ENCODE measurements at regions not wholly inside any gene's neighbourhood (a gene's known extent, or its start where the extent isn't known, plus 50 kb on each side); places are given as distances from the start of the nearest gene placed in this dataset.

- DNase-seq (ENCODE audit: low read depth) = no peak
- H3K4me3 ChIP-seq (ENCODE audit: low read length) = no peak overlapping the region
- TF ChIP-seq CTCF (IDR thresholded peaks at IDR 0.05; ENCODE audit: insufficient read depth, low read depth, low read length, missing control alignments) = no peak
These were observed 104.8 kb downstream of the ISOC1 start for GRCh38 chr5:129199308-129199707.

DNA sequence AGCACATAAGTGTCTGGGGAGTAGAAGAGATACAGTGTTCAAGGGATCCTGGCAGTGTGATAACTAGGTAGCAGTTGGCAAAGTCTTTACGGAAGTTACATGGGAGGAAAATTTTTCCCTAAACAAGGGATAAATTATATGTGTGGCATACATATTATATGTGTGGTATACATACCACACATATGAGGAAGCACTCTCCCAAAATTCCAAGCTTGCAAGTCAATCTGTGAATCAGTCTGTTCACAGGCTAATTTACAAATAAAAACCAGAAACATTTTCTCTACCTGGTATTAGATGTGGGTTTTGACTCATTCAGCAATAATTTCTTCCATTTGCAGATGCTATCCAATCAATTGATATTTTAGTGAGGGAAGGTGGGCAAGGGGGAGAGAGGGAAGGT is 110.0 kb downstream of the ISOC1 start:
- TF ChIP-seq CTCF (IDR thresholded peaks at IDR 0.05; ENCODE audit: insufficient read depth, low read depth, low read length, missing control alignments) = no peak
- H3K4me3 ChIP-seq (ENCODE audit: low read length) = no peak overlapping the region
- peak; percentile 27 for DNase-seq (ENCODE audit: low read depth)

DNA sequence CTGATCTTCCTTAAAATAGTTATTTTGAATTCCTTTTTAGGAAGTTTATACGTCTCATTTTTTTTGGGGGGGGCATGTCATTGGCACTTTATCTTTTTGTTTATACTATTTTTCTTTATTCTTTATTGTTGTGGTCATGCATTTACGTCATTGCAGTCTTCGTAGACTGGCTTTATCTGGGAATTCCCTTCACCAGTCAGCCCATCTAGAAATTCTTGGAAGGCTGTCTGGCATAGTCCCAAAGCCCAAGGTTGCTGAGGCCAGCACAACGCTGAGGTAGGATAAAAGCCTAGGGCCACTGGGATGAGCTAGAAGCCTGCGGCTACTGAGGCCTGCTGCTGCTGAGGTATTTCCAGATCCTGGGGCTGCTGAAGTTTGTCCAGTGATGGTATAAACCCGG is 121.5 kb downstream of the ISOC1 start:
- no peak for TF ChIP-seq CTCF (IDR thresholded peaks at IDR 0.05; ENCODE audit: insufficient read depth, low read depth, low read length, missing control alignments)
- no peak overlapping the region for H3K4me3 ChIP-seq (ENCODE audit: low read length)
- no peak for DNase-seq (ENCODE audit: low read depth)

DNA sequence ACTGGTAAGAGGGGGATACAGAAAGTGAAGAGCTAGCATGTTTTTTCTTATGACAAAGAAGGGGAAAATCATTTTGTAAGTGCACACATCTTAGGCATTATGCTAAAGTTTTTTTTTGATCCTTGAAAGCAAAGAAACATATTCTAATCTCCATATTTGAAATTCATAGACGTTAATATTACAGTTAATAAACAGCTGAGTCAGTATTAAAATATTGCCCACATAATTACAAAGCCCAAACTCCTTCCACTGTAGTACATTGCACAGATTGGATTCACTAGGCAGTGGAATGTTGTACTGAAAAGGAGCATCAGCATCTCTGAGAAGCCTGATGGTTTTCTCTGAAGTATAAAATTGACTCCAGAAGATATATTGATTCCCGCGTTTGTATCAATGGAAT is 122.6 kb downstream of the ISOC1 start:
- no peak for DNase-seq (ENCODE audit: low read depth)
- H3K4me3 ChIP-seq (ENCODE audit: low read length) = no peak overlapping the region
- no peak for TF ChIP-seq CTCF (IDR thresholded peaks at IDR 0.05; ENCODE audit: insufficient read depth, low read depth, low read length, missing control alignments)

DNA sequence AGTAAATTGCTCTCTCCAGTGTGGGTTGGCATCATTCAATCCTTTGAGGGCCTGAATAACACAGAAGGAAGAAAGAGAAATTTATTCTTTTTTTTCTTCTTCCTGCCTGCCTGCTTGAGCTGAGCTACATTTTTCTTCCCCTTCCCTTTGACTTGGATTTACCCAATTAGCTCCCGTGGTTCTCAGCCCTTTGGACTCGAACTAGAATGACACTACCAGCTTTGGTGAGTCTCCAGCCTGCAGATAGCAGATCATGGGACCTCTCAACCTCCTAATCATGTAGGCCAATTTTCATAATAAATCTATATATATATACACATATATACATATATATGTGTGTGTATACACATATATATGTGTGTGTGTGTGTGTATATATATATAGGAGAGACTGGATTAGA is 128.6 kb downstream of the ISOC1 start:
- no peak for DNase-seq (ENCODE audit: low read depth)
- no peak overlapping the region for H3K4me3 ChIP-seq (ENCODE audit: low read length)
- no peak for TF ChIP-seq CTCF (IDR thresholded peaks at IDR 0.05; ENCODE audit: insufficient read depth, low read depth, low read length, missing control alignments)

GRCh38 chr5:129228577-129228976 is 134.0 kb downstream of the ISOC1 start:
- TF ChIP-seq CTCF (IDR thresholded peaks at IDR 0.05; ENCODE audit: insufficient read depth, low read depth, low read length, missing control alignments) = no peak
- no peak overlapping the region for H3K4me3 ChIP-seq (ENCODE audit: low read length)
- DNase-seq (ENCODE audit: low read depth) = no peak

GRCh38 chr5:129241755-129242154 is 147.2 kb downstream of the ISOC1 start:
- DNase-seq (ENCODE audit: low read depth) = no peak
- H3K4me3 ChIP-seq (ENCODE audit: low read length) = no peak overlapping the region
- TF ChIP-seq CTCF (IDR thresholded peaks at IDR 0.05; ENCODE audit: insufficient read depth, low read depth, low read length, missing control alignments) = no peak

Data from epithelial cell of esophagus (primary cell).